IMR-90 (cell line): ENCODE measurements at regions not wholly inside any gene's neighbourhood (a gene's known extent, or its start where the extent isn't known, plus 50 kb on each side); places are given as distances from the start of the nearest gene placed in this dataset.

ENCODE experiments used
- FOS ChIP-seq: fragments of 150-350 bp; IDR thresholded peaks from 2 replicates; pipeline ENCODE4 v1.6.1; 2016; ENCODE audit warnings: low read depth, low read length
- POLR2A ChIP-seq: IDR thresholded peaks from 2 replicates; pipeline ENCODE4 v1.6.1; 2012; ENCODE audit warnings: mild to moderate bottlenecking, low read depth, low read length
- RCOR1 ChIP-seq: IDR thresholded peaks from 2 replicates; pipeline ENCODE4 v1.6.1; 2012; ENCODE audit warnings: mild to moderate bottlenecking, low read length, improper control_type of control experiment; ENCODE audit not compliant: insufficient replicate concordance
- TF ChIP-seq, protein P1 (sequence below): conservative IDR thresholded peaks from 2 replicates; pipeline ENCODE4 v1.5.1; 2012; ENCODE audit warnings: mild to moderate bottlenecking, low read depth, low read length, improper control_type of control experiment

GRCh38 chr1:199837321-199837720 is 190.2 kb upstream of the NR5A2 start:
- TF ChIP-seq, protein P1, sequence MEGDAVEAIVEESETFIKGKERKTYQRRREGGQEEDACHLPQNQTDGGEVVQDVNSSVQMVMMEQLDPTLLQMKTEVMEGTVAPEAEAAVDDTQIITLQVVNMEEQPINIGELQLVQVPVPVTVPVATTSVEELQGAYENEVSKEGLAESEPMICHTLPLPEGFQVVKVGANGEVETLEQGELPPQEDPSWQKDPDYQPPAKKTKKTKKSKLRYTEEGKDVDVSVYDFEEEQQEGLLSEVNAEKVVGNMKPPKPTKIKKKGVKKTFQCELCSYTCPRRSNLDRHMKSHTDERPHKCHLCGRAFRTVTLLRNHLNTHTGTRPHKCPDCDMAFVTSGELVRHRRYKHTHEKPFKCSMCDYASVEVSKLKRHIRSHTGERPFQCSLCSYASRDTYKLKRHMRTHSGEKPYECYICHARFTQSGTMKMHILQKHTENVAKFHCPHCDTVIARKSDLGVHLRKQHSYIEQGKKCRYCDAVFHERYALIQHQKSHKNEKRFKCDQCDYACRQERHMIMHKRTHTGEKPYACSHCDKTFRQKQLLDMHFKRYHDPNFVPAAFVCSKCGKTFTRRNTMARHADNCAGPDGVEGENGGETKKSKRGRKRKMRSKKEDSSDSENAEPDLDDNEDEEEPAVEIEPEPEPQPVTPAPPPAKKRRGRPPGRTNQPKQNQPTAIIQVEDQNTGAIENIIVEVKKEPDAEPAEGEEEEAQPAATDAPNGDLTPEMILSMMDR = no peak
- TF ChIP-seq FOS (no peak), POLR2A (no peak), RCOR1 (no peak)
